Fibroblast of lung (primary cell): ENCODE measurements at regions not wholly inside any gene's neighbourhood (a gene's known extent, or its start where the extent isn't known, plus 50 kb on each side); places are given as distances from the start of the nearest gene placed in this dataset.

ENCODE experiments used
- EZH2 ChIP-seq: IDR thresholded peaks from 2 replicates; pipeline ENCODE4 v1.5.1; 2012; ENCODE audit warnings: low read length, control low read depth, mild to moderate bottlenecking; ENCODE audit errors: missing control alignments
- TF ChIP-seq, protein P1 (sequence below), 2 donors: IDR thresholded peaks in 1 of 2; conservative IDR thresholded peaks in 1 of 2; 1 replicate in 1 of 2; 2 replicates in 1 of 2; pipeline ENCODE4 v1.5.1; 2011 to 2012; ENCODE audit warnings: low read length in 2 of 2, control low read depth in 1 of 2, inconsistent platforms in 1 of 2, low read depth in 1 of 2, mild to moderate bottlenecking in 1 of 2

DNA sequence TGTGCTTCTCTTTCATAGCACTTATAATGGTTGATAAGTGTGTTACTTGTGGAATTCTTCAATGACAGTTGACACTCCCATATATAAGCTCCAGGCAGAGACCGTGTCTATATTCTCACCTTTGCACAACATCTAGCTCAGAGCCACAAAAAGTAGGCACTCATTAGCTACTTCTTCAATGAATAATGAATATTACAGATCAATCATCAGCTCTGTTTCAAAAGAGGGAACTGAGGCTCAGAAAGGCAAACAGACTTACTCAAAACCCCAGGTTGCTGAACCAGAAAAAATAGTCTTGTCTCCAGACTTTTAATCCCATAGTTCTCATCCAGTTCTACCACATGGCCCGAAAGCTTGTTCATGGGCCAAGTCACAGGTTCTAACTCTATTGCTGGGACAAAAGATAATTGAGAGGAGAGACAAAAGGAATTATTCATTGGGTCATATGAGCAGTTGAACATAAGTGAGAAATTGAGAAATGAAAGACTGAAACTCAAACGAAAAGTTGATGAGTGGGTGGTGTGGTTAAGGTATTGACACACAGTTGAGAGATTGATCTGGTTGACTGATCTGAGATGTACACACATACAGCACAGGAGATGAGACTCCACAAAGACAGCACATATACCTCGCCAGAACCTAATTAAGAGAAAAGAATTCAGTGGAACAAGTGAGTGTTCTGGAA lies 381.6 kb downstream of the EFNA5 start:
- no peak for TF ChIP-seq EZH2
- TF ChIP-seq, protein P1, sequence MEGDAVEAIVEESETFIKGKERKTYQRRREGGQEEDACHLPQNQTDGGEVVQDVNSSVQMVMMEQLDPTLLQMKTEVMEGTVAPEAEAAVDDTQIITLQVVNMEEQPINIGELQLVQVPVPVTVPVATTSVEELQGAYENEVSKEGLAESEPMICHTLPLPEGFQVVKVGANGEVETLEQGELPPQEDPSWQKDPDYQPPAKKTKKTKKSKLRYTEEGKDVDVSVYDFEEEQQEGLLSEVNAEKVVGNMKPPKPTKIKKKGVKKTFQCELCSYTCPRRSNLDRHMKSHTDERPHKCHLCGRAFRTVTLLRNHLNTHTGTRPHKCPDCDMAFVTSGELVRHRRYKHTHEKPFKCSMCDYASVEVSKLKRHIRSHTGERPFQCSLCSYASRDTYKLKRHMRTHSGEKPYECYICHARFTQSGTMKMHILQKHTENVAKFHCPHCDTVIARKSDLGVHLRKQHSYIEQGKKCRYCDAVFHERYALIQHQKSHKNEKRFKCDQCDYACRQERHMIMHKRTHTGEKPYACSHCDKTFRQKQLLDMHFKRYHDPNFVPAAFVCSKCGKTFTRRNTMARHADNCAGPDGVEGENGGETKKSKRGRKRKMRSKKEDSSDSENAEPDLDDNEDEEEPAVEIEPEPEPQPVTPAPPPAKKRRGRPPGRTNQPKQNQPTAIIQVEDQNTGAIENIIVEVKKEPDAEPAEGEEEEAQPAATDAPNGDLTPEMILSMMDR (conservative IDR thresholded peaks at IDR 0.05 in 1 of 2, IDR thresholded peaks at IDR 0.05 in 1 of 2; ENCODE audit: low read depth in 1 of 2, low read length in 2 of 2): no peak
